HG03066 (cell line): ENCODE measurements at regions not wholly inside any gene's neighbourhood (a gene's known extent, or its start where the extent isn't known, plus 50 kb on each side); places are given as distances from the start of the nearest gene placed in this dataset.
"Not testable (repeated sequence)": the region's sequence is repeated elsewhere in the genome, so short reads cannot be mapped to it uniquely, and the experiment has no call there.

ENCODE experiments used
- ATAC-seq: cut with Tn5 transposase; IDR thresholded peaks from one replicate; pipeline ENCODE4 v1.9.1; 2021; ENCODE audit warnings: low read depth; ENCODE audit not compliant: unreplicated experiment

DNA sequence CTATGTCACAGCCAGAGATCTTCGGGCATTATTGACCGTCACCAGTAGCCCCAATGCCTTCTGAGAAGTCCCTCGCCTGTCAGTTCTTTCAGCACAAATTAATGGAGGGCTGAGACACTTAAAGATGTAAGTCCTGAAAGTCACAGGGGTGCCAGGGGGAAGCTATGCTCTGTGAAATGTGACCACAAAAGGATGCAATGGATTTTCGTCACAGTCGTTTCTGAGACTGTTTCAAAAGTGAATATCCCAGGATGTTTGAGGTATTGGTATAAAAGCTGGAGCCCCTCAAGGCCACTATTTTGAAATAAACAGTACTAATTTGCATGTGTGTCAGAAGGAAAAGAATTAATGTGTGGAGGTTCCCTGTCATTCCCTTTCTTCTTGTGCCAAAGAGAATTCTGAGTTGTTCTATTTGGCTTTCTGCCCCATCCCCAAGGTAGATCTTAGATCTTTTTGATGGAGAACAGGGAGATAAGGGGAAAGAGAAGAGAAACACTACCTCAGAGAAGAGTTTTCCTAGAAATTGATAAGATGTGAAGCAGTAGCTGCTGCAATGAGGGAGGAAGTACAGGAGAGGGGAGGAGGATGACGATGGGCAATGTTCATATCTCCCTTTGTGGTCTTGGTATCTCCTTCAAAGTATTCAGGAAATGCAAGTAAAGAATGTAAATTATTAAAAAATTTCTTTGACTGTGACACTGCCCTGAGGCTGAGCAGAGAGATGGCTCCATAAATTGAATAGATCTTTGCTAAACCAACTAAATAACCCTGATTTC, 101.8 kb upstream of the NAP1L1 start:
- ATAC-seq = no peak

DNA sequence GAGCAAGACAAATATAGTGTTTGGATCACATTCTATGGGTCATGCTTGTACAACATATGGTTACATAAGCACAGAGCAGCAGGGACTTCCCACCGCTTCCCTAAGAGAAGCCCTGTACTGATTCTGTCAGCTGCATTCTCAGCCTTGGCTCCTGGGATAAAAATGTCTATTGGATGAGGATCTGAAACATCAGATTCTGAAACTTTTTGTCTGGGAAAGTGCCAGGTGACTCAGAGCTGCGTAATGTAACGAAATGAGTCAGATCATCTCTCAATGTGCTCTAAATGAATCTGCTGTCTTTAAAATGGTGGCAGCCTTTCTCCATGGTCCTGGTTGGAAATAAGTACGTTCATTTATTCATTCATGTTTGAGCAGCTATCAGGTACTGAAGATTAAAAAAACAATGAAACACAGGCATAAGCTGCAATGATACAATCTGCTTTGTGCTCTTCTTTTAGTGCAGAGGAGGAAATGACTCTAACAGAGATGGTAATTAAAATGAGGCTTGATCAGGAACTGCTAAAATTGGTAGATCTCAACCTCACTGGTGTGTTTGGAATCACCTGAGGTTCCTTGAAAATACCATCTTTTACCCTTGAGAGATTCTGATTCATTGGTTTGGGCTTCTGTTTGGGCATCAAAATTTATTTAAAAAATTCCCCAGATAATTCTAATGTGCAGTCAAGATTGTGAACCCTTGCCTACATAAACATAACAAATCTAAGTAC, 99.1 kb upstream of the NAP1L1 start:
- peak; percentile 92 for ATAC-seq

DNA sequence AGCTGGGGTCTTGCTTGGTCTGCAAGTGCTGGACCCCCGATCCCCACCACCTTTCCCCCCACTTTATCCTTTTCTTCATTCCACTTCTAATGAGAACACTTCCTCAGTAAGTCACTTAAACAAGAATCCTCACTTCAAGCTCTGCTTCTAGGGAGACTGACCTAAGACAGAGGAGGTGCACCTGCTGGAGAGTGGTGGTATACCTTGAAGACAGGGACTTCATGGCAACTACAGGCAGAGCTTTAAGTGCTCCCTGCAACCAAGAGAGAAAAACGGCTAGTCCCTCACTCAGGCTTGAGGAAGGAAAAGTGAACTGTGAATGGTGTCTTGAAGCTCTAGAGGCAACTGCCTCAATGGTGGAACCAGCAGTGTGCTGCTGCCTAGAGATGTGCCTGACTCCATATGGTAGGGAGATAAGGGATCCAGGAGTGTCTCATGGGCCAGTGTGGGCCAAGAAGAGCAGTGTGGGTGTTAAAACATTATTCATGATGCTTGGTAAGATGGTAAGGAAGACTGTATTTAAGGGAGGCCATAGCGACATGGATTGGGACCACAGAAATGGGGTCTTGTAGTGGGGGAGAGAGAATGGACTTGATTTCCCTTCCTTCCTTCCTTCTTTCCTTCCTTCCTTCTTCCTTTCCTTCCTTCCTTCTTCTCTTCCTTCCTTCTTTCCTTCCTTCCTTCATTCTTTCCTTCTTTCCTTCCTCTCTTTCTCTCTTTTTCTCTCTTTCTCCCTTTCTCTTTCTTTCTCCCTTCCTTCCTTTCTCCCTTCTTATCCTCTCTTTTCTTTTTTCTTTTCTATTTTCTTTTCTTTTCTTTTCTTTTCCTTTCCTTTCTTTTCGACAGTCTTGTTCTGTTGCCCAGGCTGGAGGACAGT, 96.2 kb upstream of the NAP1L1 start:
- ATAC-seq = no peak

DNA sequence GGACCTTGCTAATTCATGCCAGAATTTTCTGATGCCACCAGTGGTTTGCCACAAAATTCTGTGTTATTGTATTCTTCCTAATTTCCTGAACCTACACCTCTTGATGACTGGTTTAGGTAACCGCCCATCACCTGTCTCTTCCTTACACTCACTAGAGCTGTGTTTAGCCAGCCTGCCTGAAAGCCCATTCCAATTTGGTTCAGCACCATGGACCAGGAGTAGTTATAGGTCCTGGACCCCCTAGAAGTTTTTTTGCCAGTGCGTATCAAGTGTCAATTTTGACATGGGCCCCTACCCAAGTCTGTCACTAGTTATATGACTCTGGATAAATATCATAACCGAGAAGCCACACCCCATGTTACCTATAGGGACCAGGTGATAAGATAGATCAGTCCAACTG, 94.0 kb upstream of the NAP1L1 start:
- no peak for ATAC-seq

DNA sequence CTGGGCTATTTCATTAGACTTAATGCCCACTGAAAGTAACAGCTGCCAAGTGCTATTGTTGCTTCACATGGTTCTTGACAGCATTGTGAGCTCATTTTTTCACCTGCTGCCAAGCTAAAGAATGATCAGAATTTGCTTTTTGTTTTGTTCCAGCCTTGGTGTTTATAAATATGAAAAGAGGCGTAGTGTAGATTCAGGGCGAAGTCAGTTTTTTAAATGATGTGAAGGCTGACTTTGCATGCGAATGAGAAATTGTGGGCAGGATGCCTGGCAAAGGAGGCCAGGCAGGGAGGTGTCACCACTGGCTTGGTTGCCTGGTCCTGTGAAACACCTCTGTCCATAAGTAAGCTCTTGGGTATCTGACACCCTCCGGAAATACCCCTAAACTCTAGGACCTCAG, 93.3 kb upstream of the NAP1L1 start:
- no peak for ATAC-seq

DNA sequence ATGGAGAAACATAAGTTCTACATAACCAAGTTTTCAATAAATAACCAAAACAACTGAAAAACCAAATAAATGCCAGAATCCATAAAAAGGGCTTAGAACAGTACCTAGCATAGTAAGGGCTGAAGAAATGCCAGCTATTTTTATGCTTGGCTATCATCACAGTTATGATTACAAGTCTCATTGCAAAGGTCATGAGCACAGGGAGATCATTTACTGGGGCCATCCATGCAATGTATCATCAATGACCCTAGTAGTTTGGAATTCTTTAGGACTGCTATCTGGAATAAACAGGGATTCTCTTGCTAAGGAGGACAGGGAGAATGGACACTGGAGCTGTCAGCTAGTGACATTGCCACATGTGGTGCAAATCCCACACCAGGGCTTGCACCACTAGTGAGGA, 92.5 kb upstream of the NAP1L1 start:
- no peak for ATAC-seq

DNA sequence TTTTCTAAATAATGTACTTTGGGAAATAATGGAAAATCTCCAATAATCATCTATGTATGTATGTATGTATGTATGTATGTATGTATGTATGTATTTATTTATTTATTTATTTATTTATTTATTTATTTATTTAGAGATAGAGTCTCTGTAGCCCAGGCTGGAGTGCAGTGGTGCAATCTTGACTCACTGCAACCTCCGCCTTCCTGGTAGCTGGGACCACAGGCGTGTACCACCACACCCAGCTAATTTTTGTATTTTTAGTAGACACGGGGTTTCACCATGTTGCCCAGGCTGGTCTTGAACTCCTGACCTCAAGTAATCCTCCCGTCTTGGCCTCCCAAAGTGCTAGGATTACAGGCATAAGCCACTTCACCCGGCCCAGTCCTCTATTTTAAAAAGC, 91.5 kb upstream of the NAP1L1 start:
- ATAC-seq = not testable (repeated sequence)

DNA sequence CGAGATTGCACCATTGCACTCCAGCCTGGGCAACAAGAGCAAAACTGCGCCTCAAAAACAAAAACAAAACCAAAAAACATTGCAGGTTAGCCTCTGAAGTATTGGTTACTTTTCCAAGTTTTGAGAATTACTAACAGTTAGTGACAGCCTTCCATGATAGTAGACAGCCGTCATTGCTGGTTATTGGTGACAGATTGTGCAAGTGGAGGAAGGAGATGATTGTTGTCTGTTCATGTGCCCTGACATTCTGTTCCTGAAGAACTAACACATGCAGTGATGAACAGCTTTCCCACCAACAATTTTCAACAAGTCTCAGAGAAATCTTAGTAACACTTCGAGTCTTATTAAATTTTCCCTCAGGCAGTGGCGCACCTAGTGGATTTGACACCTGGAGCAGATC, 89.3 kb upstream of the NAP1L1 start:
- ATAC-seq = no peak

DNA sequence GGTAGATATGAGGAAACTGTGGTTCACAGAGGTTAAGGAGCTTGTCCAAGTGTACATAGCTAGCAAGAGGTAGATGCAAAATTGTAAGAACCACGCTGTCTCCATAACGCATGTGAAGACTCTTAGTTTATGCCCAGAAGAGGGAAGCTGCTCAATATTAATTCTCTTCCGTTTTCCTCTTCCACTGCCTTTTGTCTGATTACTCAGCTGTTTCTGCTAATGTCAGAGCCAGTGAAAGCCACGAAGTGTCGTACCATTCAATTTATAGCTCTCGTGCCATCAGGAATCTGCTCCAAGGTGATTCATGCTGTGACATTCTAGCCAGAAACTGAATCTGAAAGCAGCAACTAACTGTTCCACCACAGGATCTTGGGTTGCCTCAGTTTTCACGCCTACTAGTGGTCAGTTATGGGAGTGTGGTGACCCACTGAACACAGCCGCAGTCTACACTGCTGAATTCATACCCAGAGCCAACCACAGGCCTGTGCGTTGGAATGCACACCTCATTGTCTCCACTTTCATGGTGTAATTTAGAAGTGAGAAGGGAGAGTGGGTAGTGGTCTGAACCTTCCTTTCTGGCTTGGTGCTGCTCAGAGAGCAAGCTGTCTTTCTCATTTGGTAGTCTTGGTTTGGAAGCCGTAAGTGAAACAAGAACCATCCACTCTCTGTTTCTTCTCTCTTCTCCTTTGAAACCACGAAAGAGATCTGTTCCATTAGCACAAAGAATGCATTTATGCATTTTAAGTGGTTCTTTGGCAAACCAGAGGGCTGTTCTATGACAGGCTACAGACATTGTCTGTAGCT, 74.2 kb upstream of the NAP1L1 start:
- peak; percentile 97 for ATAC-seq

DNA sequence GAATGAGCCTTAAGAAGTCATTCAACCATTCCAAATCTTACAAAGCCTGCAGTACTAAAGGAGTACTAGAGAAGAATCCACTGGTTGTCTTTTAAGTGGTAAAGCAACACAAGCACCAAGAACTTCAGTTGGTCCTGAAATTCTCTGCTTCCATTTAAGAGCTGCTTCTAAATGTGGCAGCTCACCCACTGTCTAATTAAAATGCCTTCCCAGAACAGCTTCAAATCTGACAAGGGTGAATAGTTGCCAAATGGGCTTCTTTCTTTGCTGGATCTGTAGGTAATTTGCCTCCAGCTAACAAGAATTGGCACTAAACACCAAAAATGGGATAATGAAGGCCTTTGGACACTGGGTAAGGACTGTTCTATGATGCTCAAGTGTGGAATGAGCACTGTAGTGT, 72.2 kb upstream of the NAP1L1 start:
- ATAC-seq = no peak

DNA sequence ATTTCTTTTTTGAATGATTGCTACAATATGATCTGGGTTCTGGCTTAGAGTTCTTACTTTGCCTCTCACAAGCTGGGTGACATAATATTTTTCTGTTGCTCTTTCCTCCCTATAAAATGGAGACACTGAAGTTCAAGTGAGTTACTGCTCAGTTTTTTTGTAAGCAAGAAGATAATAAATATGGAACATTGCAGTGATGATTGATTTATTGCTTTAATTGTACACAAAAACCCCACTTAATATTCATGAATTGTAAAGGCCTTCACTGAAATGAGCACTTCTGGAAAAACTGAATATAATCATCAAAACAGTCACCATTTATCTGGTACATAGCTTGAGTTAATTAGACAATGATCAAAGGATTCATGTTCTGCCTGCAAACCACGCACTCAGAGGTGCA, 71.8 kb upstream of the NAP1L1 start:
- no peak for ATAC-seq

DNA sequence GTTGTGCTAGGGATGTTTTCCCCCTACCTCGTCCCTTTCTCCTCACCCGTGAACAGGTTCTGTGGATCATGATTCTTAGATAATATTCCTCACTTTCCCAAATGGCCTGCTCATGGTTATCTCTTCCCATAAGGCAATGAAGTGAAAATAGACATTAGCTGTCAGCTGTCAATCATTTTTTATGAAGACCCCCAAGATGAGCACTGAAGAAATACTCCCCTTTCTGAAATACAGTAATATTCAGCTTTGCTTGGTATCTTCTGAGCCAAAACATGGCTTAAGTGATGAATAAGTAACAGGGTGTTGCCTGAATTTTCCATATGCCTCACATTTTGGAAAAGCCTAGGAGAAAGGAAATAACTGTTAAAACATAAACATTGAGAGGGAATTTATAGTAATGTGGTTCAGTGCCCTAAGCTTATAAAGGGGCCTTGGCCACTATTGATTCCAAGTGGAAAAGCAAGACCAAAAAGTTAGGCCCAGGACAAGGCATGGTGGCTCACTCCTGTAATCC, 70.7 kb upstream of the NAP1L1 start:
- no peak for ATAC-seq

DNA sequence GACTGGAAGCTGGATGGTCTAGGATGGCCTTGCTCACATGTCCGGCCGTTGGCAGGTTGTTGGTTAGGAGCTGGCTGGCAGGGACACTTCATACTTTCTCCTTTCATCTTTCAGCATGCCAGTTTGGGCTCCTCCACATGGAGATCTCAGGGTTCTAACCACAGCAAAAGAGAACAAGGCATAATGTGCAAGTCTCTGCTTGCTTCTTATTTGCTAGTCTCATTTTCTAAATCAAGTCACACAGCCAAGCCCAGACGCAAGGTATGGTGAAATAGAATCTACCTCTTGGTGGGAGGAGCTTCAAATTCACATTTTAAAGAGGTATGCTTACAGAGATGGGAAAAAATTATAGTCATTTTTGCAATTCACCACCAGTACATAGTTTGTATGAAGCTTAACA, 69.1 kb upstream of the NAP1L1 start:
- no peak for ATAC-seq

DNA sequence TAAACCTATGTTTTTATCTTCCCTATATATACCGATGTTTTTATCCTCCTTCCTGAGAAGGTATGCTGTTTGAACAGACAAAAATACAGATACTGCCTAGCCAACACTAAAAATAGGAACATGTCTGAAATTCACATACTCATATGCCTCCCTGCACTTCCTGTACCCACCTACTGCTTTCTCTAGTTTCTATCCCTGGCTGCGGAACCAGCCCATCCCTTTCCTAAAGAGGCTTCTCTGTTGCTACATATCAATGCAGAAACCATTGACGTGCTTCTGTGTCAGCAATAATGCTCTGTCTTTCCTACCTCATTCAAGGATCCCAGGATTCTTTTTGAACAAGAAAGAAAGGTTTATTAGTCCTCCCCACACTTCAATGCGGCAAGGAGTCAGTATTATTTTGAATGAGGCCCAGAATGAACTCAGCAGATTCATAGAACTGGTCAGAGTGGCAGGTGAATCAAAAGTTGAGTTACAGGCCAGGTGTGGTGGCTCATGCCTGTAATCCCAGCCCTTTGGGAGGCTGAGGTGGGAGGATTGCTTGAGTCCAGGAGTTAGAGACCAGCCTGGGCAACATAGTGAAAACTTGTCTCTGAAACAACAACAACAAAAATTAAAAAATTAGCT, 67.8 kb upstream of the NAP1L1 start:
- peak; percentile 82 for ATAC-seq

DNA sequence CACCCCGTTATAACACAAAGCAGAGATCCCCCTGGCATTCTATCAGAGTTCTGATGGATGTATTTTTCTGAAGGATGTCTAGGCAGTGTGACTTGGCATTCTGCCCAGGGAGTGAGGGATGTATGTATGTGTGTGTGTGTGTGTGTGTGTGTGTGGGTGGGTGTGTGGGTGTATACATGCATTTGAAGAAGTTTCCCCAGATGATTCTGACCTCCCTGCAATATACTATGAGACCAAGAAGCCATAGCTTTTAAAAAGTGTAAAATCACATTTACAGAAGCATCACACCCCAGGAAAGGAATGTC, 59.7 kb upstream of the NAP1L1 start:
- ATAC-seq = no peak

DNA sequence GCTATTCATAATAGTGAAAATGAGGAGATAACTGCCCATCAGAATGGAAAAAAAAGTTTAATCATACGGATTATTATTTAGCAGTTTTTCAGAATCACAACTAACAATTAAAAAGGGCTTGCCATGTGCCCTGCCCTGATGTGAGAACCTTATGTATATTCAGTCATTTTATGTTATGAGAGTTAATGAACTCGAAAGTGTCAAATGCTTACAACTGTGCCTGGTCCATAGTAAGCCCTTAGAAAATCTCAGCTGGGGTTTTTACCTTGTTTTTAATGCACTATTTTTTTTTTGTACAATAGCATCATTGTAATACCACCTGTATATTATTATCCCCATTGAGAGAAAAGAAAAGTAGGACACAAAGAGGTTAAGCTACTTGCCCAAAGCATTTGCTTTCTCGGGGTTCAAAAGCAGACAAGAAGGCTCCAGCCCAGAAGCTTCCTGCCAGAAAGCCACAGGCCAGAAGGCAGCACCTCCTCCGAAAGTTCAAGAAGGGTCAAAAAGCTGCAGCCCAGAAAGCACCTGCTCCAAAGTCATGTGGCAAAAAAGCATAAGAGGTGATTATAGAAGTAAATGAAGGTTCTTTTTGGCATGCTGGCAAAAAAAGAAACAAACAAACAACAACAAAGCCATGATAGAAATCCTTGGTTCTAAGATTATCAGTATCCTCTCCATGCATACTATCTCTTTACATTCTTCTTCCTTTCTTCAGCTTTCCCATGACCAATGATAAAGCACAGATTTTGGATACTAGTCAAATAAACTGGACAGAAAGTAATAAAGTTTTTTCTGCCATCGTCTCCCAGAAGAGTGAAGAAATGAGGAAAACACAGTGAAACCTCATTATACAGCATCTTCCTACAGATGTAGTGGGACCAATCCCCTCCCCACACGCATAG, 59.1 kb upstream of the NAP1L1 start:
- ATAC-seq = peak; percentile 96

DNA sequence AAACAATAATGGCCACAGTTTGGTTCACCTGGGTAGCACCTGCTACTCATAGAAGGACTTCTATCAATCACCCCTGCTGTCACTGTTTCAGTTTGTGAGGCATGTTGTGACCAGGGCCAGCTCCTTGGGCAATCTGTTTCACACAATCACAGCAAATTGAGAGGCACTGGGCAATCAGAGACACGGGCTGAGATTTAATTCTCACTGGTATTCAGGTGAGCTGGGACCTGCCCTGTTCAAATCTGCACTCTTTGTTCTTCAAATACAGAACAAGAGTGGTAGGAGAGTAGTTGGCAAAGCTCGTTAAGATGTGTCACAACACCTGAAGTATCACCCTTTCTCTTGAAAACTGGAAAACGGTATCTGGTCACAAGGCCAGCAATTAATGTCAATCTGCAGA, 57.8 kb upstream of the NAP1L1 start:
- no peak for ATAC-seq

DNA sequence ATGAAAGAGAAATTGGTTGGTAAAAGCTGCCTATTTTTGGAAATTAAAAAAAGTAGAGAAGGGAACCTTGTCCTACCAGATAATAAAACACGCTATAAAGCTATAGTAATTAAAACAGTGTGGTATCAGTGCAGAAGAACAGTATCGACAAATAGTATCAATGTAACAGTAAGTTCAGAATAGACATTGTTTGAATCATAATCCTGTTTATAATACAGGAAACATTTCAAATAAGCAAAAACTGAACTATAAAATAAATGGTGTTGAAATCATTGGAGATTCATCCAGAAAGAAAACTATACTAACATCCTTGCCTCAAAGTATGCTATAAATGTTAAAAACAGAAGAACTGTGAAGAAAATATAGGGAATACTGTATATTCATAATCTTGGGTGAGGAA, 54.2 kb upstream of the NAP1L1 start:
- no peak for ATAC-seq

DNA sequence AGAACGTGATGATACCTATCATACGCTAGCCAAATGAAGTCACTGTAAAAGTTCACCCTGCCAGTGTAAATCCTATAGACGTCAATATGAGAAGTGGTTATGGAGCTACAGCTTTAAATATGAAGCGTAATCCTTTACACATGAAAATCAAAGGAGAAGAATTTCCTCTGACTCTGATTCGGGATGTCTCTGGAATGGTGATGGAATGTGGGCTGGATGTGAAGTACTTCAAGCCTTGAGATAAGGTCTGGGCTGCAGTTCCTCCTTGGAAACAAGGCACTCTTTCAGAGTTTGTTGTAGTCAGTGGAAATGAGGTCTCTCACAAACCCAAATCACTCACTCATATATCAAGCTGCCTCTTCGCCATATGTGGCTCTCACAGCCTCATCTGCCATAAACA, 53.1 kb upstream of the NAP1L1 start:
- no peak for ATAC-seq
